Effector memory CD8-positive, alpha-beta T cell (primary cell): ENCODE measurements at regions not wholly inside any gene's neighbourhood (a gene's known extent, or its start where the extent isn't known, plus 50 kb on each side); places are given as distances from the start of the nearest gene placed in this dataset.

Experiments used
- ATAC-seq: fragments of 150-1000 bp; cut with Tn5 transposase; replicated peaks from 2 replicates; pipeline ENCODE4 v1.10.0; 2021; ENCODE audit warnings: mild to moderate bottlenecking, moderate library complexity
- DNase-seq, 3 experiments: peaks; one replicate each; pipeline ENCODE4 v3.0.0; 2021
- H3K27ac Mint-ChIP-seq, 2 donors: one replicate each; pipeline ENCODE4 v1.8.0; 2022; ENCODE audit warnings: mild to moderate bottlenecking in 2 of 2, mixed read lengths in 2 of 2, moderate library complexity in 2 of 2
- H3K27me3 Mint-ChIP-seq, 2 donors: one replicate each; pipeline ENCODE4 v1.8.0; 2022; ENCODE audit warnings: mixed read lengths in 2 of 2
- H3K36me3 Mint-ChIP-seq: one replicate; pipeline ENCODE4 v1.8.0; 2022; ENCODE audit warnings: mild to moderate bottlenecking, moderate library complexity, mixed read lengths; ENCODE audit not compliant: insufficient read depth
- H3K4me1 Mint-ChIP-seq, 2 donors: one replicate each; pipeline ENCODE4 v1.8.0; 2022; ENCODE audit warnings: low read depth in 2 of 2, mixed read lengths in 2 of 2
- H3K4me3 Mint-ChIP-seq, 2 donors: one replicate each; pipeline ENCODE4 v1.8.0; 2022; ENCODE audit warnings: mild to moderate bottlenecking in 2 of 2, mixed read lengths in 2 of 2, moderate library complexity in 2 of 2
- H3K9me3 Mint-ChIP-seq, 2 donors: one replicate each; pipeline ENCODE4 v1.8.0; 2022; ENCODE audit warnings: mixed read lengths in 2 of 2

GRCh38 chr4:8928074-8928473, 56.4 kb upstream of the HMX1 start:
- H3K4me1 Mint-ChIP-seq: no peaks in the 10 kb centered on the region
- no peak overlapping the region for H3K4me3 Mint-ChIP-seq
- ATAC-seq (no peak), DNase-seq (no peak)
- H3K9me3 Mint-ChIP-seq: peaks cover 3 to 7% of the 10 kb centered on the region in 2 donors
- H3K27me3 Mint-ChIP-seq: peaks cover 6 to 16% of the 10 kb centered on the region in 2 donors
- H3K36me3 Mint-ChIP-seq: no peaks in the 10 kb centered on the region
- H3K27ac Mint-ChIP-seq: no peak overlapping the region

GRCh38 chr4:8922481-8922880, 50.8 kb upstream of the HMX1 start:
- no peak overlapping the region for H3K4me3 Mint-ChIP-seq
- no peak overlapping the region for H3K27ac Mint-ChIP-seq
- ATAC-seq: no peak
- H3K27me3 Mint-ChIP-seq: peaks cover 13 to 34% of the 10 kb centered on the region in 2 donors
- peaks cover 3 to 11% of the 10 kb centered on the region in 2 donors for H3K4me1 Mint-ChIP-seq
- no peak for DNase-seq
- no peaks in the 10 kb centered on the region for H3K36me3 Mint-ChIP-seq
- peaks cover 3 to 9% of the 10 kb centered on the region in 2 donors for H3K9me3 Mint-ChIP-seq

GRCh38 chr4:8921465-8921864, 49.8 kb upstream of the HMX1 start:
- H3K36me3 Mint-ChIP-seq: no peaks in the 10 kb centered on the region
- H3K27me3 Mint-ChIP-seq: peaks cover 13 to 34% of the 10 kb centered on the region in 2 donors
- H3K27ac Mint-ChIP-seq: no peak overlapping the region
- no peak for DNase-seq
- H3K9me3 Mint-ChIP-seq: peaks cover 3 to 9% of the 10 kb centered on the region in 2 donors
- no peak overlapping the region for H3K4me3 Mint-ChIP-seq
- no peak for ATAC-seq
- peaks cover 4 to 12% of the 10 kb centered on the region in 2 donors for H3K4me1 Mint-ChIP-seq
